GM19452 (cell line): ENCODE measurements at regions not wholly inside any gene's neighbourhood (a gene's known extent, or its start where the extent isn't known, plus 50 kb on each side); places are given as distances from the start of the nearest gene placed in this dataset.
"Not testable (repeated sequence)": the region's sequence is repeated elsewhere in the genome, so short reads cannot be mapped to it uniquely, and the experiment has no call there.

ENCODE experiments used
- ATAC-seq: cut with Tn5 transposase; IDR thresholded peaks from one replicate; pipeline ENCODE4 v1.9.1; 2021; ENCODE audit not compliant: unreplicated experiment

- ATAC-seq, result no peak
Measured at GRCh38 chr11:24108609-24109008, 388.2 kb upstream of the LUZP2 start.

GRCh38 chr11:24122291-24122690 is 374.6 kb upstream of the LUZP2 start:
- ATAC-seq, result no peak

- no peak for ATAC-seq
Measured at GRCh38 chr11:24124876-24125275, 372.0 kb upstream of the LUZP2 start.

GRCh38 chr11:24131698-24132097 is 365.2 kb upstream of the LUZP2 start:
- ATAC-seq, result no peak

- ATAC-seq, result no peak
Measured at GRCh38 chr11:24132471-24132870, 364.4 kb upstream of the LUZP2 start.

- ATAC-seq, result no peak
Measured at GRCh38 chr11:24134879-24135589, 361.8 kb upstream of the LUZP2 start.

GRCh38 chr11:24142062-24142461 is 354.8 kb upstream of the LUZP2 start:
- ATAC-seq, result no peak

GRCh38 chr11:24145411-24145810 is 351.4 kb upstream of the LUZP2 start:
- ATAC-seq, result no peak

GRCh38 chr11:24153337-24153736 is 343.5 kb upstream of the LUZP2 start:
- ATAC-seq, result no peak

- ATAC-seq, result no peak
Measured at GRCh38 chr11:24155792-24156191, 341.1 kb upstream of the LUZP2 start.

GRCh38 chr11:24157316-24157715 is 339.5 kb upstream of the LUZP2 start:
- ATAC-seq, result no peak

- no peak for ATAC-seq
Measured at GRCh38 chr11:24161587-24161986, 335.3 kb upstream of the LUZP2 start.

GRCh38 chr11:24163146-24163545 is 333.7 kb upstream of the LUZP2 start:
- no peak for ATAC-seq

- ATAC-seq, result no peak
Measured at GRCh38 chr11:24163841-24164240, 333.0 kb upstream of the LUZP2 start.

- no peak for ATAC-seq
Measured at GRCh38 chr11:24171869-24172268, 325.0 kb upstream of the LUZP2 start.

GRCh38 chr11:24181395-24182047 is 315.3 kb upstream of the LUZP2 start:
- no peak for ATAC-seq

GRCh38 chr11:24185535-24185934 is 311.3 kb upstream of the LUZP2 start:
- not testable (repeated sequence) for ATAC-seq

GRCh38 chr11:24196733-24197132 is 300.1 kb upstream of the LUZP2 start:
- ATAC-seq, result no peak

GRCh38 chr11:24198481-24198880 is 298.4 kb upstream of the LUZP2 start:
- no peak for ATAC-seq

- ATAC-seq, result no peak
Measured at GRCh38 chr11:24199461-24199860, 297.4 kb upstream of the LUZP2 start.

GRCh38 chr11:24206030-24206429 is 290.8 kb upstream of the LUZP2 start:
- no peak for ATAC-seq

GRCh38 chr11:24206511-24206910 is 290.3 kb upstream of the LUZP2 start:
- ATAC-seq, result no peak

- no peak for ATAC-seq
Measured at GRCh38 chr11:24216488-24216887, 280.4 kb upstream of the LUZP2 start.
